ENCODE measurements at regions not wholly inside any gene's neighbourhood (a gene's known extent, or its start where the extent isn't known, plus 50 kb on each side); places are given as distances from the start of the nearest gene placed in this dataset.
"Not testable (repeated sequence)": the region's sequence is repeated elsewhere in the genome, so short reads cannot be mapped to it uniquely, and the experiment has no call there.

DNA sequence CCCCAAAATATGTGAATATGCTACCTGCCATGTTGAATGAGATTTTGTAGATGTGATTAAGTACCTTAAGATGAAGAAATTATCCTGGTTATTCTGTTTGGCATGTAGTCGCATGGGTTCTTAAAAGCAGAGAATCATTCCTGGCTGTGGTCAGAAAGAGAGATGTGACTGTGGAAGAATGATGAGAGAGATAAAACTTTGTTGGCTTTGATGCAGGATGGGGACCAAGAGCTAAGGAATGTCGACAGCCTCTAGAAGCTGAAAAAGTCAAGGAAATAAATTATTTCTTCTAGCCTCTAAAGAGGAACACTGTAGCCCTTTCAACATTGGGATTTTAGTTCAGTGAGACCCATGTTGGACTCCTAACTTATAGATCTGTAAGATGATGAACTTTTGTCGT, 584.0 kb downstream of the PRIM2 start:
- H3K4me1 Mint-ChIP-seq; DNase-seq; H3K36me3 Mint-ChIP-seq (ENCODE audit: low read depth); H3K27me3 Mint-ChIP-seq; H3K9me3 Mint-ChIP-seq; H3K27ac Mint-ChIP-seq; H3K4me3 Mint-ChIP-seq; ATAC-seq: not testable (repeated sequence)

DNA sequence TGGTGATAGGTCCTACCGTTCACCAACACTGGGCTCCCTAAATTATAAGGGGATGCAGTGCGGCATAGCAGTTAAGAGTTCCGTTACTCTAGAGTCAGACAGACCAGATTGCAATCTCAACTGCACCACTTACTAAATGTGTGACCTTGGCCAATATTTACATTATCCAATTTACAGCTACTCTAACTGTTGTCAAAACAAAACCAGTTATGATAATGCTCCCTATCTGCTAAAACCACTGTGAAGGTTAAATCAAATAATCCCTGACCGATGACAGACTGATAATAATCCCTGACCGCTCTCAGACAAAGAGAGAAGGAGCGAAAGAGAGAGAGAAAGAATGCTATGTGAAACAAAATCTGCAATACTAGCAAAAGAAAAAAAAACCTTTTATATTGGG, 586.9 kb downstream of the PRIM2 start:
- not testable (repeated sequence) for H3K4me3 Mint-ChIP-seq; ATAC-seq; DNase-seq; H3K27ac Mint-ChIP-seq; H3K36me3 Mint-ChIP-seq (ENCODE audit: low read depth); H3K27me3 Mint-ChIP-seq; H3K4me1 Mint-ChIP-seq; H3K9me3 Mint-ChIP-seq

DNA sequence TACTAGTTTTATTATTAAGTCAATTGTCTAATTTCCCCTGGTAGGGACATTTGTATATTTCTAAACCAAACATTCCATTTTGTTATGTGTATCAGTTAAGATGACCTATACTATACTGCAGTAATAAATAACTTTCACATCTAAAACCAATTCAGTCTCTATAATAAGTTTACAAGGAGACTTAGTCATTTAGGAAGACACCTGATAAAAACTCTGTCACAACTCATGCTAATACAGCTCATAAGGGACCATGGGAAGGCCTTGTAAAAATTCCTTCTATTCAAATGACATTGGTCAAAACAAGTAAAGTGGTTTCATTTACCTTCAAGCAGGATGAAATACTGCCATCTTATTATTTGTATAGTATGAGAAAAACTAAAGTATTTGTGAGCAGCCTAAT, 597.9 kb downstream of the PRIM2 start:
- H3K27ac Mint-ChIP-seq; H3K9me3 Mint-ChIP-seq; ATAC-seq; H3K27me3 Mint-ChIP-seq; H3K36me3 Mint-ChIP-seq (ENCODE audit: low read depth); H3K4me3 Mint-ChIP-seq; H3K4me1 Mint-ChIP-seq; DNase-seq: not testable (repeated sequence)

DNA sequence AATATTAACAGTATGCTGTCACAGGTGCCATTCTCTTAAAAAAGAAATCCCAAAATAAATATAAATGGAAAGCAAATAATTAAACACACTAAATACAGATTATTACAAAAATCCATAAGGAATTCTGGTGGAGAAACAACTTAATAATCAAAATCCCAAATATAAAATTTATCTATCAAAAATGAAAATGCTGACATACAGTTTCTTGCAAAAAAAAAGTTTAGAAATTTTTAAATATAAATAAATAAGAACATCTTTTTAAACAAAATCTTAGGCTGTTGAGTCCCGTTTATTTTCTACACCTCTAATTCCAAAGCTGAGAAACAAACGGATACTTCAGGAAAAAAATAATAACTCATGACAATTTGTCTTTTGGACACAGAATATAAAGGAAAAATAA, 625.5 kb downstream of the PRIM2 start:
- not testable (repeated sequence) for H3K9me3 Mint-ChIP-seq, ATAC-seq, H3K27me3 Mint-ChIP-seq, DNase-seq, H3K27ac Mint-ChIP-seq, H3K4me1 Mint-ChIP-seq, H3K4me3 Mint-ChIP-seq
- H3K36me3 Mint-ChIP-seq (ENCODE audit: low read depth) = peaks cover 12% of the 10 kb centered on the region

DNA sequence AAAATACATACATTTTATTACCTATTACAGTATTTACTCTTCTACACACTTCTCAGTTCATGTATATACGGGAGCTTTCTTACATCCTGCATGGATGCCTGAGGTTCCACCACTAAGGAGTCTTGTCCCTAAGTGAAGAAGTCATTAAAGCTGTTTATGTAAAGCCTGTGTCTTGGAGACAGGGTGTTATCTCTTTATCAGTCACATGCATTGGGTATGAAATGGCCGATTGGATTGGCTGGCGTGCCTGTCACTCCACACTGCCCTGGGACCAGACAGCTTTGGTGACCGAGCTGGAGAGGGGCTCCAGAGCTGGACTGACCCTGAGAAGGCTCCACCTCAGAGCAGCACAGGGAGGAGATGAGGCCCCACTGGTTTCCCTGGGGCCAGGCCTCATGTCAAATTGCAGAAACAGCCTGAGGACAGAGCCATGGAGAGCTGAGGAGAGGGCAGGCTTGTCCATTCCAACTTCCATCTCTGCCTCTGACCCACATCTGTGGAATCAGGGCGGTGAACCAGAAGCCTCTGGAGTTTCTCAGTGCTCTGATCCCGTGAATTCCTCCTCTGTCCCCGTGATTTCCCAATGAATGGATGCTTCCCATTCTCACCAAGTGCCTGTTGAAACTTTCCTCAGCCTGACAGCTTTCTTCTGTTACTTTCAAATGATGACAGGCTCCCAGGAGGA, 628.8 kb downstream of the PRIM2 start:
- H3K27me3 Mint-ChIP-seq, H3K27ac Mint-ChIP-seq, H3K9me3 Mint-ChIP-seq, ATAC-seq, H3K4me3 Mint-ChIP-seq, DNase-seq, H3K4me1 Mint-ChIP-seq: not testable (repeated sequence)
- peaks cover 20% of the 10 kb centered on the region for H3K36me3 Mint-ChIP-seq (ENCODE audit: low read depth)

DNA sequence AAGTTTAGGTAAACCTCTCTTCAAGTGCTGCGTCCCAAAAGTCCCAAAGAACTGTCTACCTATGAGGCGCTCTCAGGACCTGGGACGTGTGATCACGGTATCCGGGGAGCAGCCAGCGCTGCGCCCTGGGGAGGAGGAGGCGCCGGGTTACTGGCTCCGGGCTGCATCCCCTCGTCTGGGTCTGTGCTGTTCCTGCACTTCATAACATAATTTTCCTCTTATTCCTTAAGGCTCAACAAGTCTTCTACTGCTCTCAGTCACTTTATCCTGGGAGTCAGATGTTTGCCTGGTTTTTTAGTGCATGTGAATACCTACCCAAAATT, 629.3 kb downstream of the PRIM2 start:
- ATAC-seq, H3K9me3 Mint-ChIP-seq, H3K27ac Mint-ChIP-seq, DNase-seq, H3K27me3 Mint-ChIP-seq, H3K4me3 Mint-ChIP-seq, H3K4me1 Mint-ChIP-seq: not testable (repeated sequence)
- peaks cover 20% of the 10 kb centered on the region for H3K36me3 Mint-ChIP-seq (ENCODE audit: low read depth)

DNA sequence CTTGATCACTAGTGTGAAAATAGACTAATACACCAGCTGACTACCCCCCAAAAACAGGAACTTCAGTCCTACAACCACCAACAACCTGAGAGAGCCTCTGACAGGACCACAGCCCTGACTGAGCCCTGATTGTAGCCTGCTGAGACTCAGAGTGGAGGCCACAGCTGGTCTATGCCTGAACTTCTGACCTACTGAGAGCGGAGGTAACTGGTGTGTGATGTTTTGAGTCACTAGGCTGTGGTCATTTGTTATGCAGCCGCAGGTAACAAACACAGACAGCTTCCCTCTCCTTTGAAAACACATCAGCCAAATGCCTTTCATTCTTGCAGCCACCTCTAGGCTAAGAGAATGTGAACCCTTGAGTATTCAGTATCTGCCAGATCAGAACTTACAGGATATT, 631.1 kb downstream of the PRIM2 start:
- not testable (repeated sequence) for H3K27ac Mint-ChIP-seq

DNA sequence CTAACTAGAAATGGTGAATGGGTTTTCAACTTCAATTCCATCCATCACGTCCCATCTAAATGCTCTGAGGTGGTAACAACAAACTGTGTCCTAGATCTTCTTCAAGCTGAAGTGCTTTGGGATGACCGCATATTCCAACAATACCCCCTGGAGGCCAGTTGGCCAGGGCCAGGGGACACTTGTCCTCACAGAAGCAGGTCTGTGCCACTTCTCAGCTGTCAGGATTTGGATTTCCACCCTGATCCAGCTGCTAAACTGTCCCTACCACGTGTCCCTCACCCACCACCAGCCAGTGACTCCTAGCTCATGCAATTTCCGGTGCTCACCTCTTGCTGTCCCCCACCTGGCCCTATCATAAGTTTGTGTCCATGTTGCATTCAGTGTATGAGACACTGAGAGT, 633.0 kb downstream of the PRIM2 start:
- not testable (repeated sequence) for H3K4me1 Mint-ChIP-seq, H3K4me3 Mint-ChIP-seq, DNase-seq, H3K9me3 Mint-ChIP-seq, H3K27ac Mint-ChIP-seq, H3K27me3 Mint-ChIP-seq, ATAC-seq
- peaks cover 24% of the 10 kb centered on the region for H3K36me3 Mint-ChIP-seq (ENCODE audit: low read depth)

More for the DNA sequence above, 631.1 kb downstream of the PRIM2 start:
- DNase-seq, H3K27me3 Mint-ChIP-seq, H3K4me3 Mint-ChIP-seq, ATAC-seq, H3K9me3 Mint-ChIP-seq, H3K4me1 Mint-ChIP-seq: not testable (repeated sequence)
- peaks cover 24% of the 10 kb centered on the region for H3K36me3 Mint-ChIP-seq (ENCODE audit: low read depth)

DNA sequence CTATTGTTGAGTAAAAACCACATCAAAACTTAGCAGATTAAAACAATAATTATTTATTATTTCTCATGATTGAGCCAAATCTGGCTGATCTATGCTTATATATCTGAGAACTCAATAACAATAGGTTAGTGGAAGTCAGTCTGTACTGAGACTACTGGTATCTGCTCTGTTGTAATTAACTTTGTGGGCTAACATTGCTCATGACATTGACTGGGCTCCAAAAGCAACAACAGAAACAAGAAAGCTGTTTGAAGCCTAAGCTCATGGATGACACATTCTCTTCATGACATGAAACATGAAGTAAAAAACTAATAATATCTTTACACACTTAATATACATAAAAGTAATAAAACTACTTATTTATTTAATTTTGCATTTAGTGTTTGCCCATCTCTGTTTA, 649.3 kb downstream of the PRIM2 start:
- not testable (repeated sequence) for H3K4me3 Mint-ChIP-seq; H3K36me3 Mint-ChIP-seq (ENCODE audit: low read depth); DNase-seq; H3K27me3 Mint-ChIP-seq; H3K9me3 Mint-ChIP-seq; H3K4me1 Mint-ChIP-seq; H3K27ac Mint-ChIP-seq; ATAC-seq

DNA sequence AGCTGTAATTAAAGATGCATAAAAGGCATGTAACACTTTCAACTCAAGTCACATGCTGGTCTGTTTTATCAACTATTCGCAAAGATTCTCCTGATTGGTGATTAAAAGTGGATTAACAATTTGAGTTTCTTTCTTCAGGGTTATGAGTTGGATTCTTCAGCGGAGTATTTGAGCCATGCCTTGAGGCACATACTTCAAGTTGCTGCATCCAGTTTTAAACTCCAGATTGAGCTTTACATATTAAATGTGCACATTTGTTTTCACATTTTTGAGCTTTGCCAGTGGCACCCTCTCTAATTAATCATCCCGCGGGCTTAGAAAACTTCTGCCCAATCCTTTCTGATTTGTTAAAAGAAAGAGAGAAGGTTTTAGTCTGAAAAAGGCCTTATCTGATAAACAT, 654.5 kb downstream of the PRIM2 start:
- not testable (repeated sequence) for H3K9me3 Mint-ChIP-seq; H3K4me1 Mint-ChIP-seq; DNase-seq; H3K27me3 Mint-ChIP-seq; H3K27ac Mint-ChIP-seq; H3K4me3 Mint-ChIP-seq; H3K36me3 Mint-ChIP-seq (ENCODE audit: low read depth); ATAC-seq

DNA sequence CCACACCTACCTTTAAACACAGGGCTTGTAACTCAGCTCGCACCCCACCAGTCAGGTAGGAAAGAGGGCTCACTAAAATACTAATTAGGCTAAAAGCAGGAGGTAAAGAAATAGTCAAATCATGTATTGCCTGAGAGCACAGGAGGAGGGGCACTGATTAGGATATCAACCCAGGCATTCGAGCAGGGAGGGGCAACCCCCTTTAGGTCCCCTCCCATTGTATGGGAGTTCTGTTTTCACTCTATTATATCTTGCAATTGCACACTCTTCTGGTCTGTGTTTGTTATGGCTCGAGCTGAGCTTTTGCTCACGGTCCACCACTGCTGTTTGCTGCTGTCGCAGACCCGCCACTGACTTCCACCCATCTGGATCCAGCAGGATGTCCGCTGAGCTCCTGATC, 657.2 kb downstream of the PRIM2 start:
- H3K4me3 Mint-ChIP-seq = no peak overlapping the region
- peaks cover 8% of the 10 kb centered on the region for H3K27me3 Mint-ChIP-seq
- DNase-seq (no peak), ATAC-seq (no peak)
- H3K4me1 Mint-ChIP-seq = no peaks in the 10 kb centered on the region
- H3K36me3 Mint-ChIP-seq (ENCODE audit: low read depth) = no peaks in the 10 kb centered on the region
- H3K27ac Mint-ChIP-seq = no peak overlapping the region
- no peaks in the 10 kb centered on the region for H3K9me3 Mint-ChIP-seq

DNA sequence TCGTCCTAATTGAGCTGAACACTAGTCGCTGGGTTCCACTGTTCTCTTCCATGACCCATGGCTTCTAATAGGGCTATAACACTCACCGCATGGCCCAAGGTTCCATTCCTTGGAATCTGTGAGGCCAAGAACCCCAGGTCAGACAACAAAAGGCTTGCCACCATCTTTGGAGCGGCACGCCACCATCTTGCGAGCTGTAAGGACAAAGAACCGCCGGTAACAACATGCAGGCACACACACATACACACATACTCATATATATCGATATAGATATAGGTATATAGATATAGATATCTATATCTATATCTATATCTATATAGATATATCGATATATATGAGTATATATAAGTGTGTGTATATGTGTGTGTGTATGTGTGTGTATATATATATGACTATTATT, 657.7 kb downstream of the PRIM2 start:
- not testable (repeated sequence) for H3K27ac Mint-ChIP-seq; H3K4me1 Mint-ChIP-seq; H3K36me3 Mint-ChIP-seq (ENCODE audit: low read depth); ATAC-seq; DNase-seq; H3K4me3 Mint-ChIP-seq; H3K9me3 Mint-ChIP-seq
- H3K27me3 Mint-ChIP-seq = peaks cover 11% of the 10 kb centered on the region

DNA sequence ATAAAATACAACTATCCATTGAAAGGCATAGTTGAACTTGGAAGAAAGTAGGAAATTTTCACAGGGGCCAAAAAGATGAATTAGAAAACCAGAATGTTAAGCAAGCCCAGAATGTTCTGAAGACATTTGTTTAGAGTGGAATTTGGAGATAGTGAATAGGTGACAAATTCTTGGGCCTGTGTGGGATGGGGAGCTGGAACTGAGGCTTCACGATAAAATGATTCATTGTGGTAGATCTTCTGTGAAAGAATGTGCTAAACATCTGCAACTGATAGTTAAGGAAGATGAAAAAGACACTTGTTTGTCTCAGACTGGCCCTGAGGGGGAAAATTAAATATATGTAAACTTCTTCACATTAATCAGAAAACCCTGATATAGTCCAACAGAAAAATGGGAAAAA, 658.9 kb downstream of the PRIM2 start:
- H3K36me3 Mint-ChIP-seq (ENCODE audit: low read depth); ATAC-seq; H3K27ac Mint-ChIP-seq: not testable (repeated sequence)

DNA sequence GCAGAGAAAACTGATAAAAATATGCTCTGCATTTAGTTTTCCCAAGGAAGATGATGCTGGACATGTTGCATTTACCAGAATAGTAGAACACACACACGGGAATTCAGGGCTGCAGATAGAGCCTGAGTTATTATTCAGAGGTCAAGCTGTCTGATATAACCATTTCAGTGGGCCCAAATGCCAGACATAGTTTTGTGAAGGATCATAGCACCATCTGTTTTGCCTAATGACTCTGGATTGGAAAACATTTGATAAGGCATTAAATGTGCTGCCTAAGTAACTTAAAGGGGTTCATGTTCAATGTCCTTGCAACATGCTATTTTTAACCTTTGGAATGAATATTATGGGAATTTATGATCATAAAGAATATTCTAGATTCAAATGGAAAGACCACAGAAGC, 666.2 kb downstream of the PRIM2 start:
- not testable (repeated sequence) for H3K27me3 Mint-ChIP-seq; ATAC-seq; H3K9me3 Mint-ChIP-seq; H3K4me3 Mint-ChIP-seq; DNase-seq; H3K27ac Mint-ChIP-seq; H3K36me3 Mint-ChIP-seq (ENCODE audit: low read depth); H3K4me1 Mint-ChIP-seq

More for the DNA sequence above, 658.9 kb downstream of the PRIM2 start:
- not testable (repeated sequence) for H3K4me1 Mint-ChIP-seq, H3K4me3 Mint-ChIP-seq, DNase-seq, H3K9me3 Mint-ChIP-seq
- peaks cover 14% of the 10 kb centered on the region for H3K27me3 Mint-ChIP-seq

DNA sequence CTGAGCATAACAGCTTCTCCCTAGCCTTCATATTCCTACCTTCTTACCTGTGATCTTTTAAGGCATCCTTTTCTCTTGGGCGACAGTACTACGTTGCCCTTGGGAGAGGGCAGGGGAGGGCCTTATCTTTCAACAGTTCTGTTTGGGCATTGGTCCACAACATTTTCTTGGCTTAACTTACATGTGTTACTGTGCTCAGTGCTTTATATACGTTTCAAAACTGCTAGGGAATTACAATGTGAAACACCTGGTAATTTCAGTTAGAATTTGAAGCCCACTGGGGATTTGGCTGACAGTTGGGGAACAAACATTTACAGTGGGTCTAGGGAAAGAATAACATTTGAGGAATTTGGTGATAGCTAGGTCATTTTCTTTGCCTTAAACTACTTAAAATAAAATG, 667.1 kb downstream of the PRIM2 start:
- not testable (repeated sequence) for DNase-seq, H3K27ac Mint-ChIP-seq, H3K27me3 Mint-ChIP-seq

DNA sequence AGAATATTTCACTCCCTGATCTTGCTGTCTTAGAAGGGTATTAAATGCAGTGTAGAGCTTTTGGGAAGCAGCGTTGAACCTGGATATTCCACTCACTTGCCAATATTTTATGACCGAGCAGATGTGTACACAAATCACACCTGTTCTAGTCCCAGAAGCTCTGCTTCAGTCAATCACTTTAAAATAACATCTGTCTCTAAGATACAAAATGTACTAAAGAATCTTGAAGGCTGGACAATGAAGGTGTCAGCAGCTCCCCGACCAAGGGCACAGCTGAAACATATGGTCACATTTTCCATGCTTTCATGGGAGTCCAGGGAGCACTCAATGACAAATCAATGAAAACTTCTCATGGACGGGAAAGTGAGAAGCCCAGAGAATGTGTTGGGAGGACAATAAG, 668.3 kb downstream of the PRIM2 start:
- H3K36me3 Mint-ChIP-seq (ENCODE audit: low read depth); H3K9me3 Mint-ChIP-seq; DNase-seq; H3K27me3 Mint-ChIP-seq; H3K4me1 Mint-ChIP-seq; H3K4me3 Mint-ChIP-seq; ATAC-seq; H3K27ac Mint-ChIP-seq: not testable (repeated sequence)

More for the DNA sequence above, 667.1 kb downstream of the PRIM2 start:
- not testable (repeated sequence) for H3K4me1 Mint-ChIP-seq; H3K9me3 Mint-ChIP-seq; ATAC-seq; H3K36me3 Mint-ChIP-seq (ENCODE audit: low read depth); H3K4me3 Mint-ChIP-seq

Data from activated naive CD8-positive, alpha-beta T cell treated with anti-CD3 and anti-CD28 coated beads, Interleukin-2, amount 50 U/mL, for 24 hours (primary cell).